Fibroblast of mammary gland (primary cell): ENCODE measurements at regions not wholly inside any gene's neighbourhood (a gene's known extent, or its start where the extent isn't known, plus 50 kb on each side); places are given as distances from the start of the nearest gene placed in this dataset.
A peak's percentile ranks its signal among the peaks of the same experiment; 100 is the strongest.

Experiments used
- DNase-seq: peaks from one replicate; pipeline ENCODE4 v3.0.0-alpha.2; 2010; ENCODE audit warnings: low read depth
- H3K4me3 ChIP-seq: 2 replicates; pipeline ENCODE4 v1.5.1; 2011; ENCODE audit warnings: low read depth, mild to moderate bottlenecking, low read length, moderate library complexity; ENCODE audit not compliant: control insufficient read depth
- TF ChIP-seq, protein P1 (sequence below): conservative IDR thresholded peaks from 2 replicates; pipeline ENCODE4 v1.5.1; 2011; ENCODE audit warnings: low read depth, low read length, inconsistent platforms; ENCODE audit not compliant: control insufficient read depth, insufficient read depth

DNA sequence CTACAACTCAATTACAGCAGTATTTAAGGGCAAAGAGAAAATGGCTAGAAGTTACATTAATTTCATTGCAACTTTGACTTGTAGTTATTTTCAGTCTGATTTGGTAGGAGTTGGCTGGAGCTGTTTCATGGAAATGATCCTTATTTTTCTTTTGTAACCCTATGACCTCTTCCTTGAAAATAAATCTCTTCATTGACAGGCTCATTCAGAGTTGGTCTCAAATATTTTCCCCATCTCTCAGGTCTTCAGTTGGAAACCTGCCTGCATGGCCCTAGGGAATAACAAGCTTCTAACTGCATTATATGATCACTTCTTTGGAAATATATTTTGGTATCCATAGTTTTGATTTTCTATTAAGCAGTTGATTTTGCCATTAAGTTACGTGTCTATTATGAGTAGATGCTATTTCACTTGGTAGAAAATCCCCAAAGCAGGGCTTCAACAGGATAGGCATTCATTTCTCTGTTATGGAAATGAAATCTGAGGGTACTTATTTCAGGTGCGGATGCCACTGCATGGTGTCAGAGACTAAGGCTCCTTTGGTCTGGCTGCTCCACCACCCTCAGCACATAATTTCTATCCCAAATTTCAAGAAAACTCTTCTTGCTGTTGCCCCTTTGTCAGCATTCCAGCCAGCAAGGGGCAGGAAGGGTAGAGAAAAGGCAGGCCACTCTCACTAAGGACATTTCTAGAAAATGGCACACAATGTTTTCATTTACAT is 502.5 kb downstream of the SPRY1 start:
- no peak overlapping the region for H3K4me3 ChIP-seq
- peak; percentile 11 for DNase-seq
- TF ChIP-seq, protein P1, sequence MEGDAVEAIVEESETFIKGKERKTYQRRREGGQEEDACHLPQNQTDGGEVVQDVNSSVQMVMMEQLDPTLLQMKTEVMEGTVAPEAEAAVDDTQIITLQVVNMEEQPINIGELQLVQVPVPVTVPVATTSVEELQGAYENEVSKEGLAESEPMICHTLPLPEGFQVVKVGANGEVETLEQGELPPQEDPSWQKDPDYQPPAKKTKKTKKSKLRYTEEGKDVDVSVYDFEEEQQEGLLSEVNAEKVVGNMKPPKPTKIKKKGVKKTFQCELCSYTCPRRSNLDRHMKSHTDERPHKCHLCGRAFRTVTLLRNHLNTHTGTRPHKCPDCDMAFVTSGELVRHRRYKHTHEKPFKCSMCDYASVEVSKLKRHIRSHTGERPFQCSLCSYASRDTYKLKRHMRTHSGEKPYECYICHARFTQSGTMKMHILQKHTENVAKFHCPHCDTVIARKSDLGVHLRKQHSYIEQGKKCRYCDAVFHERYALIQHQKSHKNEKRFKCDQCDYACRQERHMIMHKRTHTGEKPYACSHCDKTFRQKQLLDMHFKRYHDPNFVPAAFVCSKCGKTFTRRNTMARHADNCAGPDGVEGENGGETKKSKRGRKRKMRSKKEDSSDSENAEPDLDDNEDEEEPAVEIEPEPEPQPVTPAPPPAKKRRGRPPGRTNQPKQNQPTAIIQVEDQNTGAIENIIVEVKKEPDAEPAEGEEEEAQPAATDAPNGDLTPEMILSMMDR, result no peak

DNA sequence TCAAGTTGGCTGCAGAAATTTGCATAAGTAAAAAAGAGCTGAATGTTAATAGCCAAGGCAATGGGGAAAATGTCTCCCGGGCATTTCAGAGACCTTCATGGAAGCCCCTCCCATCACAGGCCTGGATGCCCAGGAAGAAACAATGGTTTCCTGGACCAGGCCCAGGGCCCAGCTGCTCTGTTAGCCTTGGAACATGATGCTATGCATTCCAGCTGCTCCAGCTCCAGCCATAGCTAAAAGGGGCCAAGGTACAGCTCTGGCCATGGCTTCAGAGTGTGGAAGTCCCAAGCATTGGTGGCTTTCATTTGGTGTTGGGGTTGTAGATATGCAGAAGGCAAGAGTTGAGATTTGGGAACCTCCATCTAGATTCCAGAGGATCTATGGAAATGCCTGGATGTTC is 508.3 kb downstream of the SPRY1 start:
- no peak overlapping the region for H3K4me3 ChIP-seq
- DNase-seq, result no peak
- TF ChIP-seq, protein P1, result no peak

DNA sequence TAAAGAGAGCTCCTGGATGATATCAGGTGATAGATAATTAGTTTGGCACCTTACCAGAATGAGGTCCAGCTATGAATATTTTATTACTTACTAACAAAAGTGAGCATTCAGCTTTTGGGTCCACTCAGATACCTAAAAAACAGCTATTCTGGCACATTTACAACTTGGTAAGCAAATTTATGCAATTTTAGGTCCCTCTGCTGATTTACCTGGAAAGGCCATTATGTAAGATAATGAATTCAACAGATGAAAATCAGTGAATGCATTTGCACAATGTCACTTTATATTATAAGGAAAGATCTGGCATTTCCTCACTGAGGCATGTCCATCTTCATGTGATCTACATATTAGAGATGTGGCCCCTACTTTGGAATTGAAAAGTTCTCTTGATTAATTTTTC is 517.0 kb downstream of the SPRY1 start:
- H3K4me3 ChIP-seq, result no peak overlapping the region
- TF ChIP-seq, protein P1, result no peak
- DNase-seq, result no peak

DNA sequence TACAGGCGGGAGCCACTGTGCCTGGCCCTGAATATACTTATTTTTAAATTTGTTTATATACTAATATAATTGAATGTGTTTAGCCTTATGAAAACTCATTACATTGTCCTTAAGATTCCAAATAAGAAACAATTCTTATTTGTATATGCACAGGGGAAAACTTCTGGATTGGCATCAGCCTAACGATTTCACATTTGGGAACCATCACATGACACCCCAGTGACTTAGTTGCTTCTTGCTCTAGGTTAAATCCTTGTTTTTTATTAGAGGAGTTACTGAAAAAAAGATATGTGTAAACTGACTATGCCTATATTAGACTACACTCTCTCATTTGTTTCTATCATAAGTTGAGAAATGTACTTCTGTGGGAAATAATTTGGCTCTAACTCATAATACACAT is 520.2 kb downstream of the SPRY1 start:
- no peak overlapping the region for H3K4me3 ChIP-seq
- TF ChIP-seq, protein P1, result no peak
- DNase-seq, result no peak

DNA sequence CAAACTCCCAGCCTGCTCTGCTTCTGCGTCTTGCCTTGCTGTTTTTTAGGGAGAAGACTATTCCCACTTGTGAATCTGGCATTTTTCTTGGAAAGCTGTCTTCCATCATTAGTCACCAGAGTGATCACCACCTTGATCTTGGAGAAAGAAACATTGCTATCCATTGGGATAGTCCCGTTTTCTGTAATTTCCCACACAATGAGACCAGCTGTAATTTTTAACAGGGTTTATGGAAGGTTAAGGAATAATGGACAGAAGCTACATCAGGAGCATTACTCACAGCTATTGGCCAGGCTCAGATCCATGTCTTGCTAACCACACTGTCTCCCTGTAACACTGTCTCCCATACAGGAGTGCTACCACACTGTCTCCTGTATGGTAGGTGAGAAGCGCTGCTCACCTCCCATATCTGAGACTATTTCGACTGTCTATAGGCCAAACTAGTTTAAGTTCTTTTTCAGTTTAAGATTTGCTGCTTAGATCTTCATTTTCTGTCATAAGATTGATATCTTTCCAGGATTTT is 523.0 kb downstream of the SPRY1 start:
- no peak for DNase-seq
- TF ChIP-seq, protein P1, result no peak
- no peak overlapping the region for H3K4me3 ChIP-seq

DNA sequence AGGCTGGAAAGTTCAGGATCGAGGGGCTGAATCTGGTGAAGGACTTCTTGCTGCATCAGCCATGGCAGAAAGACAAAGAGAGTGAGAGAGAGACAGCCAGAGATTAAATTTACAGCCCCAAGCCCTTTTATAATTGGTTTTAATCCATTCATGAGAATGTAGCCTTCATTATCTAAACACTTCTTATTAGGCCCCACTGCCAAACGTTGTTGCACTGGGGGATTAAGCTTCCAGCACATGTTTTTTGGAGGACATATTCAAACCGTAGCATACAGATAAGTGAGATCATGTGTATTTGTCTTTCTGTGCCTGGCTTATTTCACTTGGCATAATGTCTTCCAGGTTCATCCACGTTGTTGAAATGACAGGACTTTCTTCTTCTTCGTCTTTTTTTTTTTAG is 524.7 kb downstream of the SPRY1 start:
- no peak for DNase-seq
- TF ChIP-seq, protein P1, result no peak
- H3K4me3 ChIP-seq, result no peak overlapping the region
